Neural cell (in vitro differentiated cells): ENCODE measurements at regions not wholly inside any gene's neighbourhood (a gene's known extent, or its start where the extent isn't known, plus 50 kb on each side); places are given as distances from the start of the nearest gene placed in this dataset.

Experiments used
- CTCF ChIP-seq: fragments of 450-650 bp; IDR thresholded peaks from 2 replicates; pipeline ENCODE4 v1.5.1; 2014; ENCODE audit warnings: antibody characterized with exemption, mild to moderate bottlenecking, moderate library complexity; ENCODE audit not compliant: poor library complexity, severe bottlenecking
- EP300 ChIP-seq: fragments of 450-650 bp; conservative IDR thresholded peaks from 2 replicates; pipeline ENCODE4 v1.6.1; 2014; ENCODE audit warnings: antibody characterized with exemption, mild to moderate bottlenecking, moderate library complexity; ENCODE audit not compliant: poor library complexity, severe bottlenecking
- EZH2 ChIP-seq: fragments of 200-600, 300-800 bp; shearing (Covaris generic), sonication (generic); IDR thresholded peaks from 2 replicates; pipeline ENCODE4 v1.6.1; 2014; ENCODE audit warnings: antibody characterized with exemption, low read length, borderline replicate concordance, mild to moderate bottlenecking; ENCODE audit not compliant: insufficient read depth, poor library complexity, severe bottlenecking
- POLR2AphosphoS5 ChIP-seq: IDR thresholded peaks from 2 replicates; pipeline ENCODE4 v1.6.1; 2012
- RAD21 ChIP-seq: fragments of 450-650 bp; conservative IDR thresholded peaks from 2 replicates; pipeline ENCODE4 v1.6.1; 2014; ENCODE audit warnings: antibody characterized with exemption, mild to moderate bottlenecking, moderate library complexity
- SMC3 ChIP-seq: fragments of 450-650 bp; conservative IDR thresholded peaks from 2 replicates; pipeline ENCODE4 v1.6.1; 2014; ENCODE audit warnings: antibody characterized with exemption, mild to moderate bottlenecking, moderate library complexity; ENCODE audit not compliant: poor library complexity

DNA sequence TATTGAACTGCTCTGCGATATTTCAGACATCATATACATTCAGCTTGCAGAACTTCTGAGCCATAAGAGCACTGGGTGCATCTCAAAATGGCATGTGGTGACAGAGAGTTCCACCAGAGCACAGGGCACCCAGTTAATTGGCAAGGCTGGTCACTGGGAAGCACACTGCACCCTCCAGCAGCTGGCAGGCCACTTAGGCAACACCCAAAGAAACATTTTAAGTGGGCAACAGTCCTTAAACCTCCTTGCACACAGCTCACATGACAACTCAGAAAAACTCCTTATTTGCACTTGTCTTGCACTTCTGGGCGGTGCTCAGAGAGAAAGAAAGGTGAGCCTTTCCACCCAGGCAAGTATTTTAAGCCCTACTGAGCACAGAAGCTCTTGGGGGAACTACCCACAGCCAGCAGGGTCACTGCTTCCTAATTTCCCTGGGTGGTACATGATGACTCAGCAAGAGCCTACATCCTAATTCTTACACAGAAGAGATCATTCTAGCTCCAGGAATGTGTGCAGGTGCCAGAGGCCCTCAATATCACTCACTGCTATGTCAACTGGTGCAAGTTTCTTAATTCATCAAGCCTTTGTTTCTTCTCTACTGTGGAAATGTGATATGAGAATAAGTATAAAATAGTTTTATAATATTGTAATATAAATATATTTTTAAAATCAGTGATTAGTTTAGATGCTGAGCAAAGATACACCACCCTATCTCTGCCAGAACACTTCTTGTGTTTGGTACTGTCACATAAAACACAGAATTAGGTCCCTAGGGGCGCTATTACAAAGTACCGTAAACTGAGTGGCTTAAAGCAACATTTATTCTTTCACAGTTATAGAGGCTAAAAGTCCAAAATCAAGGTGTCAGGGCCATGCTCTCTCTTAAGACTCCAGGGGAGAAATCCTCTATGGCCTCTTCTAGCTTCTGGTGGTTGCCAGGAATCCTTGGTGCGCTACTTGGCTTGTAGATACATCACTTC, 155.1 kb upstream of the PPARGC1A start:
- TF ChIP-seq EP300 (no peak), CTCF (no peak), RAD21 (no peak), POLR2AphosphoS5 (no peak), SMC3 (no peak), EZH2 (no peak)
